ENCODE measurements at regions not wholly inside any gene's neighbourhood (a gene's known extent, or its start where the extent isn't known, plus 50 kb on each side); places are given as distances from the start of the nearest gene placed in this dataset.
"Not testable (repeated sequence)": the region's sequence is repeated elsewhere in the genome, so short reads cannot be mapped to it uniquely, and the experiment has no call there.

DNA sequence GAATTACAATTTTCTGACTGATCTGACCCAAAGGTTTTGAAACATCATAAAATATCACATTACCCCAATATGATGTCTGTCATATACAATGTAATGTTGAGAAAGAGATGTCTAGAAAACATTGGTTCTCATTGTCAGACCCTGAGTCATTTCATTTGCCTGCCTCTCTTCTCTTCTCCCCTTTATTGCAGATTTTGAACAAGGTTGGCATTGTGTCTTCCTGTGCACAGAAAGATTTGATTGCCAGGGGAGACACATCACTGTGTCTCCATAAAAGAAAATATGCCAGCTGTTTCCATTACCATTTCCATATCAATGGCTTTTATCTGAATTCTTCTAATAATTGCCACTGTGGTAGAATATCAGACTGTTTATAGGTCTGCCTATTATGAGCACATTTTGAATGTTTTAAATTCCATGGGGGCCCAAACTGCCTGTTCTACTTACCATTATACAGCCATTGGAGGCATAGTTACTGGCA lies 65.6 kb downstream of the IFI44 start:
- no peak for DNase-seq

DNA sequence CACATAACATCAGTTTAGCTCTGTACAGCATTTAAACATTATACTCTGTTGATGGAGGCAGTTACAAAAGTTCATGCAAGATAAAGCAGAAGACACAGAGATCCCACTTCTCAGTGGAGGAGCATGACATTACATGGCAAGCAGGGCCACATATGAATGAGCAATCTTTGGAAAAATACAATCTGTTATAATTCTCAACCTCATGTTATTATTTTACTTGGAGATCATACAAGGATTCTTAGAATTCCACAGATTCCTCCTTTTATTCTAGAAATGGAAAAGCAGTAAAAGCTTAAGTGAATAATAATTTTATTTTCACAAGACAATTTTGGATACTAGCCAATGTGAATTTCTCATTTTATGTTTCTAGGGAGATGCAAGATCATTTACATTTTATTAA lies 66.6 kb downstream of the IFI44 start:
- DNase-seq = no peak

DNA sequence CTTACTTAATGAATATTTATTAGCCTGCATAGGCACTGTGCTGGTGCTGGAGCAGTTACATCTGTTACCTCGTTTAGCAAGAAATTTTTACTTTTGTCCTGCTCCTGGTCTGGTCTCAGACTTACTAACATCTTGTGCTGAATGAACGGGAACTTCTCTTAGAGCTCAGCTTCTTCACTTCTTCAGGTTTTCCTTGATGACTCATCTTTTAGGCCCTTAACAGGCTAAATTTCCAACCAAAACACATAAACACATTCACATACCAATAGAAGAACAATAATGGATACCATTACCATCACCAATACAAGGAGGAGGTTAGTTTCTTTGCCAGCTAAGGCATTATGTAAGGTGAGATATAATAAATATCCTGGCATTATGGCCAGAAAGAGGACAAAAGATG lies 68.9 kb downstream of the IFI44 start:
- DNase-seq = no peak

DNA sequence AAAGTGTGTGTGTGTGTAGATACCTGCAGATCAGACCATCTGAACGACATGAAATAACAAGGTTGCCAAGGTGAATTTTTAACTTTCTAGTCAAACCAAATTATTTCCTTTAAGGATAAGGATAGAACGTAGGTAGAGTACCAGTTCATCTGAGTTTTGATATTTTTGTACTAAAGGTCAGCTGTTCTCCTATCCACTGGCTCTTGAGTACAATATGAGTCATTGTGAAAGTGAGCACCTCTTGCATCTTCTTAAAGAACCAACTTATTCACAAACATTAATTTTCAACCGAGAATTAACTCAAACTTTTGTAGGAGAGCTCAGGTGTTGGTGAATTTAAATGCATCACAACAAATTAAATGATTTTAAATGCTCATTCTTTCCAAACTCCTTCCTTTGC lies 71.5 kb downstream of the IFI44 start:
- no peak for DNase-seq

DNA sequence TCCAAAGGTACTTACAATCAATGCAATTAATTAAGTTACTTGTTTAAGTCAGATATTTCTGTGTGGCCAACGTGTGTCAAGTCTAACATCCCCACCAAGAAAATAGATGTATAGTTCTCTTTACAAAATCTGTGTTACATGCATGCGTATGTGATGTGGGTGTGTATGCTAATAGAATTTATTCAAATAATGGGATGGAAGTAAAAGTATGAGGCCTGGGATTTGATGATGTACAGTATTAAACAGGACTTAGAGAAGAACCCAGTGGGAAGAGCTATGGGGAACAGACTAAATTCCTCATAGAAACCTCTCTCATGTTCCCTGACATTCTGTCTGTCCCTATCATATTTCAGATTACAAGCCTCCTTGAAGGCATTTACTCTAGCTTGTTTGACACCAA lies 72.5 kb downstream of the IFI44 start:
- no peak for DNase-seq

DNA sequence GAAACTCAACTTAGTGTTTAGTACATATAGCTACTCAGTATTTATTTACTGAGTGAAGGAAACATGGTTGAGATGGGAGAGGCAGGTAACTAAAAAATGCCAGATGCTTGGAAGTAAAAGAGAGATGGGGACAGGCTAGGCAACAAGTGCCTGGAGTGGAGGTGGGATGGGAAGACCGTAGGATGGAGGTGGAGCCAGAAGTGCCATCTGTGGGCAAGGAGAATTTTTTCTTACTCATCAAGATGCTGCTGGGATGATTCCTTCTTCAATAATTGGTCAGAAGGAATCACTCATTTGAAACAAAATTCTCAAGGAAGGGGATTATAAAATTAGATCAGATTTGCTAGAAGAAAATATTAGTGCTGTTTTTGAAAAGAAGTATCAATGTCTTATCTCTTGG lies 72.9 kb downstream of the IFI44 start:
- no peak for DNase-seq

DNA sequence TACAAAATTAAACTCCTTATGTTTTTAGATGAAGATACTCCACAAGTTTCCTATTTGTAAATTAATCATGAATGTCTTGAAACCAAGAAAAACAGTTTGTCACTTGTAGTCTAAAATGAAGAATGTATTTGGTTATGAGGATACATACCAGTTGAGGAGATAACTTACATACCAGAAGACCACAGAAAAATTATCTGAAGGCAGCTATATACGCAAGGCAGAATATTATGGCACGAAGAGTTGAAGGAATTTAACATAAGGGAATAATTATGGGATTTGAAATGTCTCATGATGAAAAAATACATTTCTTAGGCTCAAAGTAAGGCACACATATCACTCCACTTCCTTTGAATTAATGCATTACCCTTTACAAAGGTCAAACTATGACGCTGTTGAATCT lies 73.3 kb downstream of the IFI44 start:
- no peak for DNase-seq

DNA sequence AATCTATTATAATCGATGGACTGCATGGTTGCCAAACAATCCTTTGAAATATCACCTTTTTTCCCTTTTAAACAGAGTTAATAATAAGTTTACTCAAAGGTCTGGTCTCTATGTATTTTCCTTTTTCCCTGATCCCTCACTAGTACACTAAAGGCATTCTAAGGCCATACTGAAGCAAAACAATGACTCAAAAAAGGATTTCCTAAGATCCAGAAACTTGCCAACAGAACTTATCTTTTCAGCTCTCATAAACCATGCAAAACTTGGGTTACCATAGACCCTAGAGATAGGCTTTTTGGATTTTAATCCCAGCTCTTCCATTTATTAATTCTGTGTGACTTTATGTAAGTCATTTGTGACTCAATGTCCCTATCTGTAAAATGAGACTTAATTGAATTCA lies 77.1 kb downstream of the IFI44 start:
- no peak for DNase-seq

DNA sequence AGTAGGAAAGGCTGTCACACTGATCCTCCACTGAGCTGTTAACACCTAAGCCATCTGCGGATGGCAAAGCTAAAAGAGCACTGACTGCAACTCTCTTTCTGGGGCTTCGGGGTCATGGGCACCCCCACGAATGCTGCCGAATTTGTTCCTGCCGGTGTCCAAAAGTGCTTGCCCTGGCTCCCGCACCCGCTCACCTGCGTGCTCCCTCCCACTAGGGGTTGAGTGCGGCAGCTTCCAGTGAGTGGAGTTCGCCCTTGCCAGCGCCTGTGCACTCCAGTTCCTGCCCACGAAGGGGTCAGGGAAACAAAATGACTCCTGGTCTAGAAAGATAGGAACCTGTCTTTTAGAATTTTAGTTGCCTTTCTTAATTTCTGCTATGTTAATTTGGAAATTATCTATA lies 78.7 kb downstream of the IFI44 start:
- DNase-seq = no peak

DNA sequence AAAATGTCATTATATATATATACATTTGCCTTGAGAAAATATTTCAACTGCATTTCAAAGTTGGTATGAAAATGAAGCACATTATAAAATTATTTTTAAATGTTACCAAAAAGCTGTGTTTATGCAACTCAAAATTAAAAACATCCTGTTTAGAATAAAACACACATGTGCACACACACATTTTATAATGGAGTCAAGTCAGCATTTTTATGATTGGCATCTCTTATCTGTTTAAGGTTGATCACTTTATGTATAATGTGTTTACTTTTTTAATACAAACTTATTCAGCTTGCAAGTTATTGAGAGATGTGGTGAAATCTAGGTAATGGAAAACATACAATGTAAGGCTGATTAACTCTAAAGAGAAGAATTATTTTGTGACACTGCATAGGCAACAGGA lies 80.4 kb downstream of the IFI44 start:
- DNase-seq = no peak

DNA sequence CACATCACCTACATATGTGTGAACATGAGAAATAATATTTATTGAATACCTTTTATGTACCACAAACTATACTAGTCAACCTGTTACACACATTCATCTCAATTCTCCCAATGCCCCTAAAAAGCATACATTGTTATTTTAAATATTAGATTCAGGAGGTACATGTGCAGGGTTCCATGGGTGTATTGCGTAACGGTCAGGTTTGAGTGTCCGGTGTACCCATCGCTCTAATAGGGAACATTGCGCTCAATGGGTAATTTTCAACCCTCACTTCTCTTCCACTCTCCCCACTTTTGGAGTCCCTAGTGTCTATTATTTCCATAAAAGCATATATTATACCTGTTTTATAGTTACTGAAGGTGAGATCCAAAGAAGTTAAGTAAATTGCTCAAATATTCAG lies 82.0 kb downstream of the IFI44 start:
- no peak for DNase-seq

DNA sequence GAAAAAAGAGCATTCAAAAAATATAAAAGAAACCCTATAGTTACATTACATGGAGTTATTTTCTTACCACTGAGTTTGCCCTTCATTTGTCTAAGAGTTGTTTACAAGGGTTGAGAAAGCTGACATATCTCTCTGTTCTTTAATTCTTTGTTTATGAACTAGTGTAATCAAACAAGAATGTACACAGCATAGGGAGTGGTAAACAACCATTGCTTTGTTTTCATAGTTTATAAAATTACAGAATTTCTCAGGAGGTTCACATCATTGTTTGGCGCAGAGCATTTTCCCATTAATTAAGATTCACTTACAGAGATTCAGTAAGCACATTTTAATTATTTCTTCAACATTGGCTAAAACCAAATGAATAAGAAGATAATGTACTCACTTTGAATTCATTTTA lies 87.6 kb downstream of the IFI44 start:
- DNase-seq = no peak

DNA sequence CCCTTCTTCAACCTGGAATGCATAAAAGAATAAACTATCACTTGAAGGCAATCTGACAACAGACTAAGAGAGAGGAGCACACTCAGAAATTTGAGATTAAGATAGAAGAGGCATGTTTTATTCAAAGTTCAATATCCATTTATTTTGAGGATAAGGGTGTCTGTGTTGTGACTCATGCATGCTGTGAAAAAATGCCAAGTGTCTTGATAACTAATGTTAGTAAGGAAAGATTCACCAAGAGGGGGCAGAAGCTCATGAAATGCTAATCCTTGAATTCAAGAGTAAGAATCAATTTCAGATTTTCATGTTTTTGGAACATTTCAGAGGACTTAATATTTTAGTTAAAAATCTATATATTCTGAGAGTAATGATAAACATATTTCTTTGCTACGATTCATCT lies 94.0 kb downstream of the IFI44 start:
- DNase-seq = no peak

DNA sequence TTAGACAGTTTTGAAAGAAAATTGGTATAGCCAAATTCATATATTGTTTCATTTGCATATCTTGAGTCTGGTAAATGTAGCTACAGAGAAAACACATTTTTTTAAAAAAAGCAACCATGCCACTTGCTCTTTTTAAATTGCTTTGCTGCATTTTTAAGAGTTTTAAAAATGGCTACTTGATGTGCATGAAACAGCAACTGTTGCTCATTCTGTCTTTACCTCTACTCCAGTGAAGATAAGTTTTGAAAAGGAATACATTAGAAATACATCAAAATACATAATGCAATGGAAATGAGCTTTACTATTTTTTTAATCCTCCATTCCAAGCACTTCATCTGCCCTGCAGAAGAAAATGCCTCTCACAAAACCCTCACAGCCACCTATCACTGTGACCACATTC lies 95.5 kb downstream of the IFI44 start:
- no peak for DNase-seq

DNA sequence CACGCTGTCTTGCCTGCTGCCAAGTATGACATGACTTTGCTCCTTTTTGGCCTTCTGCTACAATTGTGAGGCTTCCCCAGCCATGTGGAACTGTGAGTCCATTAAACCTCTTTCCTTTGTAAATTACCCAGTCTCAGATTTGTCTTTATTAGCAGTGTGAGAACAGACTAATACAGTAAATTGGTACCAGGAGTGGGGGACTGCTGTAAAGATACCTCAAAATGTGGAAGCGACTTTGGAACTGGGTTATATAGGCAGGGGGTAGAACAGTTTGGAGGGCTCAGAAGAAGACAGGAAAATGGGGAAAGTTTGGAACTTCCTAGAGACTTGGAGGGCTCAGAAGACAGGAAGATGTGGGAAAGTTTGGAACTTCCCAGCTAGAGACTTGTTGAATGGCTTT lies 104.0 kb downstream of the IFI44 start:
- not testable (repeated sequence) for DNase-seq

DNA sequence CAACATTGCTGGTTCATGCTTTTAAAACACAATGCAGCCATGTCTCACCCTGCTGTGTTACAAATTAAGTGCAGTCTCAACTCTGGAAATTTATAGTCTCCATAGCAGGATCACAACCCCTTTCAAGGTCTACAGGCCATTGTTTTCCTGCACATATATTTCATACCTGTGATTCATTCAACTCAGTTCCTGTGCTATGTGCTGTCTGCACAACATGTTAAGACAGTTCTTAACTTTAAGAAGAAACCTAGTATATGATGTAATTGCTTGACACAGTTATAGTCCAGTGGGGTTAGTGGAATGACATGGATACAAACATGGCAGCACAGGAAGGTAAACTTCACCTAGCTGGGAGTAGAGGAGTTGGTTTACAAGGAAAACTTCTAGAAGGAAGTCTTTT lies 106.4 kb downstream of the IFI44 start:
- no peak for DNase-seq

DNA sequence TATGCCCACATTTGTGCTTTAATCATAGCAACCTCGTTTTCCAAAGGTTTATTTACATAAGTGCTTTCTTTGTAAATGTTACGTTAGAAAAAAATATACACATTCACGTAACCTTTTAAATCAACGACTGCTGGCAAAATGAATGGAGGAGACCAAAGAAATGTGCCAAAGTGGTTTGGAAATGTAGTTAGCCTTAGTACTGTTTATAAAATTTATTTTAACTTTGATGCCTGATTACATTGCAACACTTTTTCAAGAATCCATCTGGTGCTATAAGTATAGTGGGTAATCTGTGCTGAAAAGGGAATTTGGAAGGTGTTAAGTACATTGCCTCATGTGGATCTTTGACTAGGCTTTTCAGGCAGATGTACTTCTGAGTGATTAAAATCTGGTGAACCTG lies 108.9 kb downstream of the IFI44 start:
- DNase-seq = no peak

DNA sequence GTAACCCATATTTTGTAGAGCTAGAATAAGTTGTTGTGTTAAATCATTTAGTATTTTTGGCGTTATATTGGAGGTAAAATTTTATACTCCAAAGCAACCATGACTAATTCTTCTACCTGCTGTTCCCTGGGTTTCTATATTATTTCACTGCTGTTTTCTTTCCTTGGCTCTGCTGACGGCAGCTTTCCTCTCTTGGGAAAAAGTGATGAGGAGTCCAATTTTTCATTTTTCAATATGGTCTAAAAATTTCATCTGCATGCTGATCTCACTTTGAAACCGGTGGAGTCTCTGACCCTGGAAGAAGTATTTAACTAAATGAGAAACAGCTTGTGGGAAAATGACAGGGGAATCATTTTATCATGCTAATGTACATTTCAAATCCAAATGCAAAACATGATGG lies 110.2 kb downstream of the IFI44 start:
- DNase-seq = no peak

DNA sequence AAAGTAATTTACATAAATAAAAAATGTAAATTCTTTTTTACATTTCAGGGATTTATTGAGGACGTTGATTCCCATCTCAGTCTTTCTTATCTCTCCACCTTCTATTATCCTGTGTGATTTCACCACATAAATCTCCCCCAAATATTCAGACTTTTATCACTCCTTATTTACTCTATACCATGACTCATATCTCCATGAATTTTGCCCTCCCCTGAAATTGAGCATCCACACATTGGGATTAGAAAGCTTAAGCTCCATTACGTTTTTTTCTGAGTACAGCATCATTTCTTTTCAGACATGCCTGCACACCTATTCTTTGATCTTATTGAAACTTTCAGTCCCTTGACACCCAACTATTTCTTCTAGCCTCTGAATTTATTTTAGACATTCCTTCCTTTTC lies 111.2 kb downstream of the IFI44 start:
- no peak for DNase-seq

DNA sequence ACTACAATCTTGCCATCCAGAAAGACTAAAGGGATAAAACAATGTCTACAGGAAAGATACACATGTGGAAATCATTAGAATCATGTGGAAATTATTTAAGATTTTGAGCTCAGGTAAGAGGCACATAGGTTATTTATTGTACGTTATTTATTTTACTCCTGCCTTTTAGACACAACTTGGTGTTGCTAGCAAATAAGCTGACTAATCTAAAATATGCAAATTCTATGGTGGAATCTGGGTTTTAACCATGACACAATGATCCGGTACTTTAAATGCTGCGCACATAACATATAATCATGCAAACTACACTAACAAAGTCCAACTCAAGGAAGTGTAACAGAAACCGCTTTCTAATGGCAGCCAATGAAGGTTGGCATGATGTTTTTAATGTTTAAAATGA lies 112.5 kb downstream of the IFI44 start:
- no peak for DNase-seq

DNA sequence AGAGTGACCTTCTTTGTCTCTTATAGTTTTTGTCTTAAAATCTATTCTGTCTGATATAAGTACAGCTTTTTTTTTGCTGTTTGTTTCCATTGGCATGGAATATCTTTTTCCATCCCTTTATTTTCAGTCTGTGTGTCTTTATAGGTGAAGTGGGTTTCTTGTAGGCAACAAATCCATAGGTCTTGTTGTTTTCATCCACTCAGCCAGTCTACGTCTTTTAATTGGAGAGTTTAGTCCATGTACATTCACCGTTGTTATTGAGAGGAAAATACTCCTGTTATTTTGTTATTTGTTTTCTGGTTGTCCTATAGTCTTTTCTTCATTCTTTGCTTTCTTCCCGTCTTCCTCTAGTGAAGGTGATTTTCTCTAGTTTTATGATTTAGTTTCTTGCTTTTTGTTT lies 115.9 kb downstream of the IFI44 start:
- no peak for DNase-seq

DNA sequence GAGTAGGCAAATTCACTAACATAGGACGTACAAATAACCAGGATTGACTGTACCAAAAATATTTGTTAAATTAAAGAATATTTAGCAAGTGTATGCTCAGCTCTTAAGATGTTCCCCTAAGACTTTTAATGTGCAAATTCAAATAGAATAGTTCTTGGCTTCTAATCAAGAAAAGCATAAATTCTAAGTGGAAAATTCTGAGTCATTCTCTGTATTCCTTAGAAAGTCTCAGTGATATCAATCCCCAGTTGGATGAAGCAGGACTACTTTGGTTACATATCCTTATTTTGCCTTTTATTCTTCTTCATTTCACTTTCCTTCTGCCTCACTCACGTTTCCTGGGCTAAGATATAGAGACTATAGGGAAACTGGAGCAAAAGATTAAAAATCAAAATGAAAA lies 130.2 kb downstream of the IFI44 start:
- DNase-seq = no peak

DNA sequence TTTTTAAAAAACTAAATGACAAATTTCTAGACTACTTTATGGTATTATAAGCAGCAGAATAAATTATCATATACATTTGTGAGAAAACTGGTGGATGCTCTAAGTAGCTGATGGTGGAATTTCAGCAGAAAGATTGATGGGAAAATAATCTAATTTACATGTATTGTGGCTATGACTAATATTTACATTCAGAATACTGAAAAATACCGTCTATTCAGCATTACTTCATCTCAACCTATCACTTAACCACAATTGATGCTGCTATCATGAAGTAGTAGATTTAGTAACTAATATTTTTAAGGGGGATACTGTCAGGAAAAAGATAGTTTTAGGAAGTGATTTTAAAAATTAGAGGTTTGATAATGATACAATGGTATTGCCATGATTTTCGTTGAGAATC lies 137.9 kb downstream of the IFI44 start:
- DNase-seq = no peak

DNA sequence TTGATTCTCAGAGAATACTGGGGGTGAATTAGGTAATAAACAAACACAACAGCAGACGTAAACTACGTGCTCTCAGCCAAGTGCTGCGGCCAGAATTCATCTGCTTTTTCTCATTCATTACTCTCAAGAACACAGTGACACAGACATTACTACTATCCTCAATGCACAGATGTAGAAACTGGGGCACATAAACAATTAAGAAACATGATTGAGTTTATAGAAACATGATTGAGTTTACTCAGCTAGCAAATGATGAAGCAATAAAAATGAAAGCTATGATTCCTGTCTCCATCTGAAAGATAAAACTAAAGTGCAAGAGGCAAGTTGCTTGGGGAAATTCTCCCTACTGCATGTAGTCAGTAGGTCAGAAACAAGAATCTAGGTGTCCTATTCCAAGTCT lies 140.5 kb downstream of the IFI44 start:
- DNase-seq = no peak

DNA sequence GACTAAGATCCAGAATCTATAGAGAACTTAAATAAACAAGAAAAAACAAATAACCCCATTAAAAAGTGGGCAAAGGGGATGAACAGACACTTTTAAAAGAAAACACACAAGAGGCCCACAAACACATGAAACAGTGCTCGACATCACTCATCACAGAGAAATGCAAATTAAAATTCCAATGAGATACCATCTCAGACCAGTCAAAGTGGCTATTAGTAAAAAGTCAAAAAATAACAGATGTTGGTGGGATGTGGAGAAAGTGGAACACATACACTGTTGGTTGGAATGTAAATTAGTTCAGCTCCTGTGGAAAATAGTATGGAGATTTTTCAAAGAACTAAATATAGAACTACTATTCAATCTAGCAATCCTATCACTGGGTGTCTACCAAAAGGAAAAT lies 143.1 kb downstream of the IFI44 start:
- DNase-seq = no peak

DNA sequence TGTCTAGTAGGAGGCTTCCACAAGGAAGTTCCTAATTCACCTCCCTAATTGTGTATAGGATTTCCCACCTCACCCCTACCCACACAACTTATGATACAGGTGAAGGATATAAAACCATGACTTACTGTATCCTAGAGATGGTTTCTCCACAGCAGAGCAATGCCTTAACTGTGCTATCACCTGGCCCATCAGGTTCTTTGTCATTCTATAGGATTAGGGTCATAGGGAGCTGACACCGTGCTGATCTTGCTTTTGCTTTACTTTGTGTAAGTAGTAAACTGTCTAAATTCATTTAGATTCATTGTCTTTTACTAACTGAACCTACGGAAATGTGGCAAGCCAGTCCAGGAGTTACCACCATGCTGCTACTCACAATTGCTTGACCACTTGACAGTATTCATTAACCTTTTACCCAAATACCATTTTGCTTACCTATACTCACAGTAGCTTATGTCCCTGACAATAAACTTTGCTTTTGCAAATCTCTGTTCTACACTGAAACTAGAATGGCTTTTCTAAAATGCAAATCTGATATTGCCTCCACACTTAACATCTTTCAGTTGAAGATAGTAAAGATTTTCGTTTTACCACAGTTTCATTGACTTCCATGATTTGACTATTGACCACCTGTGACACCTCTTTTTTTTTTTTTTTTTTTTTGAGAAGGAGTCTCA lies 147.6 kb downstream of the IFI44 start:
- DNase-seq = no peak

Measured in midbrain (tissue), 1 donor.